Body of pancreas (tissue), 4 donors: ENCODE measurements at regions not wholly inside any gene's neighbourhood (a gene's known extent, or its start where the extent isn't known, plus 50 kb on each side); places are given as distances from the start of the nearest gene placed in this dataset.

Experiments used
- POLR2A ChIP-seq, 3 donors: fragments of 450-650 bp; IDR thresholded peaks; one replicate each; pipeline ENCODE4 v1.6.1; 2016; ENCODE audit warnings: antibody characterized with exemption in 3 of 3, mild to moderate bottlenecking in 2 of 3
- TF ChIP-seq, protein P1 (sequence below), 7 experiments: fragments of 450-650 bp in 4 of 7; fragments of 200-600 bp in 3 of 7; sonication (generic) in 3 of 7; IDR thresholded peaks; one replicate each; pipeline ENCODE4 v1.5.1; 2016 to 2019; ENCODE audit warnings: antibody characterized with exemption in 7 of 7

DNA sequence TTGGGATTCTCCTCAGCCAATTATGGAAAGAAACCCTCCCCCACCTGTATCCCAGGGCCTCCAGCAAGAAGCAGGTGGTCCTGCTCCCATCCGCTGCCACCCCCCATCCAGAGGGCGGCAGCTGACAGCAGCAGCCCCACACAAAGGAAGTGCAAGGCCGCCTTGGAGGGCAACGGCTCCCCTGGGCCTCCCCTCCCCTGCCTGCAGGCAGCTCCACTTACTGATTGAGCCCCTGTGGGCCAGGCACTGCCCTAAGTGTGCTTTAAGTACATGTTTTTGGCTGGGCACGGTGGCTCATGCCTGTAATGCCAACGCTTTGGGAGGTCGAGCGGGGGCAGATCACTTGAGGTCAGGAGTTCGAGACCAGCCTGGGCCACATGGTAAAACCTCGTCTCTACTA lies 257.6 kb downstream of the PARN start:
- TF ChIP-seq POLR2A (IDR thresholded peaks at IDR 0.05): no peak
- TF ChIP-seq, protein P1, sequence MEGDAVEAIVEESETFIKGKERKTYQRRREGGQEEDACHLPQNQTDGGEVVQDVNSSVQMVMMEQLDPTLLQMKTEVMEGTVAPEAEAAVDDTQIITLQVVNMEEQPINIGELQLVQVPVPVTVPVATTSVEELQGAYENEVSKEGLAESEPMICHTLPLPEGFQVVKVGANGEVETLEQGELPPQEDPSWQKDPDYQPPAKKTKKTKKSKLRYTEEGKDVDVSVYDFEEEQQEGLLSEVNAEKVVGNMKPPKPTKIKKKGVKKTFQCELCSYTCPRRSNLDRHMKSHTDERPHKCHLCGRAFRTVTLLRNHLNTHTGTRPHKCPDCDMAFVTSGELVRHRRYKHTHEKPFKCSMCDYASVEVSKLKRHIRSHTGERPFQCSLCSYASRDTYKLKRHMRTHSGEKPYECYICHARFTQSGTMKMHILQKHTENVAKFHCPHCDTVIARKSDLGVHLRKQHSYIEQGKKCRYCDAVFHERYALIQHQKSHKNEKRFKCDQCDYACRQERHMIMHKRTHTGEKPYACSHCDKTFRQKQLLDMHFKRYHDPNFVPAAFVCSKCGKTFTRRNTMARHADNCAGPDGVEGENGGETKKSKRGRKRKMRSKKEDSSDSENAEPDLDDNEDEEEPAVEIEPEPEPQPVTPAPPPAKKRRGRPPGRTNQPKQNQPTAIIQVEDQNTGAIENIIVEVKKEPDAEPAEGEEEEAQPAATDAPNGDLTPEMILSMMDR (IDR thresholded peaks at IDR 0.05): no peak
